ENCODE measurements at regions not wholly inside any gene's neighbourhood (a gene's known extent, or its start where the extent isn't known, plus 50 kb on each side); places are given as distances from the start of the nearest gene placed in this dataset.

DNA sequence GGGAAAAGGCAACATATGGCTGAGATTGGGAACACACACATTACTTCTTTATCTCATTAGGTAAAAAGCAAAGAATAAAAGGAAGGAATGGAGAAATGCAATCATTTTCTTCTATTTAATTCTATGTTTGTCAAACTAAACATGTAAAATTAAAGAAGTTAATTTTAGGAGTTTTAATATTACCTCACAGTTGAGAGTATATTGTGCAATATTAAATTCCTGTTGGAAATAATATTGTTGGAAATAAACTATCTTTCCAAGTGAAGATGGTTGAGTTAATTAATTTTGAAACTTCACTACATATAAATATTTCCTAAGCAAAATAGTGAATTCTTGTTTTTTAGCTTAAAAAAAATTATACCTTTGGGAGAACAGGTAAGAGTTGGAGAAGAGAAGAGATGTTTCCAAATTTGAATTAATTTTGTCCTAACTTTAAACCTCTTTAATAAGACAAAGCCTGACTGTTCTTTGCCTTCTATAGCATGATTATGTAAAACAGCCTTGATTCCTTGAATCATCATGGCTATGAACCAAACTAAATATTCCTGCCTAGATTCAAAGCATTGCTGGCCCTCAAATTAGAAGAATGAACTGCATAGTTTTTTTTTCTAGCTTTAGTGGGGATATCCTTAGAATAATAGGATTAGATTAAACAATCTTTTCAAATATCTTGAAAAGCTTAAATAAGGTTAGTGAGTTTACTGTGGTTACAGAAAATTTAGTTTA, 1349.1 kb upstream of the ADGRB3 start:
- H3K9me3 Mint-ChIP-seq (ENCODE audit: low read depth): peaks cover 23% of the 10 kb centered on the region
- H3K4me1 Mint-ChIP-seq (ENCODE audit: low read depth): peaks cover 5% of the 10 kb centered on the region
- no peak for DNase-seq (ENCODE audit: low spot score)
- no peak overlapping the region for H3K4me3 Mint-ChIP-seq (ENCODE audit: unreplicated experiment)
- H3K27me3 Mint-ChIP-seq (ENCODE audit: low read depth): no peaks in the 10 kb centered on the region
- H3K27ac Mint-ChIP-seq (ENCODE audit: unreplicated experiment): no peak overlapping the region
- TF ChIP-seq, protein P1, sequence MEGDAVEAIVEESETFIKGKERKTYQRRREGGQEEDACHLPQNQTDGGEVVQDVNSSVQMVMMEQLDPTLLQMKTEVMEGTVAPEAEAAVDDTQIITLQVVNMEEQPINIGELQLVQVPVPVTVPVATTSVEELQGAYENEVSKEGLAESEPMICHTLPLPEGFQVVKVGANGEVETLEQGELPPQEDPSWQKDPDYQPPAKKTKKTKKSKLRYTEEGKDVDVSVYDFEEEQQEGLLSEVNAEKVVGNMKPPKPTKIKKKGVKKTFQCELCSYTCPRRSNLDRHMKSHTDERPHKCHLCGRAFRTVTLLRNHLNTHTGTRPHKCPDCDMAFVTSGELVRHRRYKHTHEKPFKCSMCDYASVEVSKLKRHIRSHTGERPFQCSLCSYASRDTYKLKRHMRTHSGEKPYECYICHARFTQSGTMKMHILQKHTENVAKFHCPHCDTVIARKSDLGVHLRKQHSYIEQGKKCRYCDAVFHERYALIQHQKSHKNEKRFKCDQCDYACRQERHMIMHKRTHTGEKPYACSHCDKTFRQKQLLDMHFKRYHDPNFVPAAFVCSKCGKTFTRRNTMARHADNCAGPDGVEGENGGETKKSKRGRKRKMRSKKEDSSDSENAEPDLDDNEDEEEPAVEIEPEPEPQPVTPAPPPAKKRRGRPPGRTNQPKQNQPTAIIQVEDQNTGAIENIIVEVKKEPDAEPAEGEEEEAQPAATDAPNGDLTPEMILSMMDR (IDR thresholded peaks at IDR 0.05): no peak
- no peaks in the 10 kb centered on the region for H3K36me3 Mint-ChIP-seq (ENCODE audit: low read depth)

DNA sequence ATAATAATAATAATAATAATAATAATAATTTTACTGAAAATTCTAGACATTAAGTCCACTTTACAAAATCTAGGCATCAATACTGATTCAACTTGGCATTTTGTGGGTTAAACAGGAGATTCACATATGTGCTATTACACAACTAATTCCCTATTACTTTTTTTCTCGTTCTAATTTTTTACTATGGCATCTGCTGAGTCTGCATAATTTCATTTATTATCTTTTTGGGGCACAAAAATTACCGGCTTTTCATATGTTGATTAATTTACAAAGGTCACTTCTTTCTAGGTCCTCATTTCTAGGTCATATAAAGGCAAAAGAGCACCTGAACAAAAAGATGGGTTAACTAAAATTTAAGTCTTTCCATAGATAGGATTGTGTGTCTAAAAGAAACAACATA, 1357.8 kb upstream of the ADGRB3 start:
- Mint-ChIP-seq H3K4me3 (ENCODE audit: unreplicated experiment) (no peak overlapping the region), H3K27ac (ENCODE audit: unreplicated experiment) (no peak overlapping the region), H3K36me3 (ENCODE audit: low read depth) (no peaks in the 10 kb centered on the region), H3K4me1 (ENCODE audit: low read depth) (no peaks in the 10 kb centered on the region), H3K9me3 (ENCODE audit: low read depth) (no peaks in the 10 kb centered on the region), H3K27me3 (ENCODE audit: low read depth) (peaks cover 5% of the 10 kb centered on the region)
- TF ChIP-seq, protein P1 (IDR thresholded peaks at IDR 0.05): no peak
- DNase-seq (ENCODE audit: low spot score): no peak

DNA sequence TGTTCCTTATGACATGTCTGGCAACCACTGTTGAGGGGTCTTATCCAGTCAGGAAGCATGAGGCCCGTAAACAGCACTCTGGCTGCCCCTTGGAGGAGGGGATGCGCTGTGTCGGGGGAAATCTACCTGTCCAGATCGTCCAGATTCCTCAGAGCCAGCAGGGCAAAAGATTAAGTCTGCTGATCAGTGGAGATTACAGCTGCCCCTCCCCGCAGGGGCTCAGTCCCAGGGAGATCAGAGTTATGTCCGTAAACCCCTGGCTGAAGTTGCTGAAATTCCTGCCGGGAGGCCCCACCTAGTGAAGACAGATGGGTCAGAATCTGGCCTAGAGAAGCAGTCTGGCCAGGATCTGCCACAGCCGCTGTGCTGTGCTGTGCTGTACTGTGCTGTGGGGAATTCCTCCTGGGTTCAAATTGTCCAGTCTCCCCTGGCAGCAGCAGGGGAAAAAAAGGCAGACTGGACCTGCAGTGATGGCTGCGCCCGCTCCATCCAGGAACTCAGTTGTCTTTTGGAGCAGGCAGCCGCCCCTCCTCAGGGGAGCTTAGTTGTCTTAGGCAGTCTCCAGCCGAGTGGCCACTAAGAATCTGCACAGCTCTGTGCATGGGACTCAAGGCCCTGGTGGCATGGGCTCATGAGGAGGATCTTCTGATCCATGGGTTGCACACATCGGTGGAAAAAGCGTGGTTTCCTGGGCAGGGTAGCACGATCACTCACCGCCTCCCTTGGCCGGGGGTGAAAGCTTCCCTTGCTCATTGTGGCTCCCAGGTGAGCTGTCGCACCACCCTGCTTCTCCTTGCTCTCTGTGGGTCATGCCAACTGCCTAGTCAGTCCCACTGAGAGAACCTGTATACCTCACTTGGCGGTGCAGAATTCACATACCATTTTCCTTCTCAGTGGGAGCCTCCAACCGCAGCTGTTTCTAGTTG, 1368.8 kb upstream of the ADGRB3 start:
- TF ChIP-seq, protein P1 (IDR thresholded peaks at IDR 0.05): no peak
- H3K4me1 Mint-ChIP-seq (ENCODE audit: low read depth): no peaks in the 10 kb centered on the region
- no peaks in the 10 kb centered on the region for H3K27me3 Mint-ChIP-seq (ENCODE audit: low read depth)
- peak; percentile 60 for DNase-seq (ENCODE audit: low spot score)
- H3K9me3 Mint-ChIP-seq (ENCODE audit: low read depth): peaks cover 13% of the 10 kb centered on the region
- H3K4me3 Mint-ChIP-seq (ENCODE audit: unreplicated experiment): no peak overlapping the region
- no peak overlapping the region for H3K27ac Mint-ChIP-seq (ENCODE audit: unreplicated experiment)
- no peaks in the 10 kb centered on the region for H3K36me3 Mint-ChIP-seq (ENCODE audit: low read depth)

DNA sequence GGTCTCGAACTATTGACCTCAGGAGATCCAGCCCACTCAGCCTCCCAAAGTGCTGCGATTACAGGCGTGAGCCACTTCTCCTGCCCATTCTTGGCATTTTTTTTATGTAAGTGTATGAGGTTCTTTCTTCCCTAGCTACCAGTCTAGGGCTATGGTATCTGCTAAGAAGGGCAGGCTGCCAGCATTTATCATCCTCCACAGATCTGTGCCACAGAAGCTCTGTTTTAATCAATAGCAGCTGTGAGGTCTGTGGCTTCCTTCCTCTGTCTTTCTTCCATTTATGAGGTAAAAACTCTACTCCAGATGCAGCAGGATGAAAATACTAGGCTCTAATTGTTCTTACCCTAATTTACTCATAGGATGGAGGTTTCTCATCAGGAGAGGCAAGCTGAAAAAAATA, 1382.4 kb upstream of the ADGRB3 start:
- no peak overlapping the region for H3K4me3 Mint-ChIP-seq (ENCODE audit: unreplicated experiment)
- H3K27me3 Mint-ChIP-seq (ENCODE audit: low read depth): peaks cover 1% of the 10 kb centered on the region
- H3K4me1 Mint-ChIP-seq (ENCODE audit: low read depth): no peaks in the 10 kb centered on the region
- H3K9me3 Mint-ChIP-seq (ENCODE audit: low read depth): peaks cover 9% of the 10 kb centered on the region
- no peak overlapping the region for H3K27ac Mint-ChIP-seq (ENCODE audit: unreplicated experiment)
- no peak for DNase-seq (ENCODE audit: low spot score)
- H3K36me3 Mint-ChIP-seq (ENCODE audit: low read depth): no peaks in the 10 kb centered on the region
- TF ChIP-seq, protein P1 (IDR thresholded peaks at IDR 0.05): no peak

DNA sequence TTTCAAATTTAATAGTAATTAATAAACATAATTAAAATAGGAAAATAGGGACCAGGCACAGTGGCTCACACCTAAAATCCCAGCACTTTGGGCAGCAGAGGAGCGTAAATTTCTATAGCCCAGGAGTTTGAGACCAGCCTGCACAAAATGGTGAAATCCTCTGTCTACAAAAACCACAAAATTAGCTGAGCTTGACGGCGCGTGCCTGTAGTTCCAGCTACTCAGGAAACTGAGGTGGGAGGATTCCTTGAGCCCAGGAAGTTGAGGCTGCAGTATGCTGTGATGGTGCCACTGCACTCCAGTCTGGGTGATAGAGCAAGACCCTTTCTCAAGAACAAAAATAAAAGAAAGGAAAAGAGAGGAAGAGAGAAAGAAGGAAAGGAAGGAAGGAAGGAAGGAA, 1387.0 kb upstream of the ADGRB3 start:
- Mint-ChIP-seq H3K36me3 (ENCODE audit: low read depth) (no peaks in the 10 kb centered on the region), H3K9me3 (ENCODE audit: low read depth) (peaks cover 9% of the 10 kb centered on the region), H3K27ac (ENCODE audit: unreplicated experiment) (no peak overlapping the region), H3K4me1 (ENCODE audit: low read depth) (no peaks in the 10 kb centered on the region), H3K27me3 (ENCODE audit: low read depth) (peaks cover 5% of the 10 kb centered on the region), H3K4me3 (ENCODE audit: unreplicated experiment) (no peak overlapping the region)
- DNase-seq (ENCODE audit: low spot score): no peak
- TF ChIP-seq, protein P1 (IDR thresholded peaks at IDR 0.05): no peak
